HEK293T (cell line): ENCODE measurements at regions not wholly inside any gene's neighbourhood (a gene's known extent, or its start where the extent isn't known, plus 50 kb on each side); places are given as distances from the start of the nearest gene placed in this dataset.

Experiments
- CTCF ChIA-PET: fragments of 350-600 bp; formaldehyde crosslinking; extraction: SDS; loops from one replicate; lab custom pipeline; 2021; ENCODE audit warnings: antibody characterized with exemption, inconsistent platforms; lab: Yijun Ruan, JAX
- POLR2A ChIA-PET: fragments of 350-600 bp; formaldehyde crosslinking; extraction: SDS; loops from one replicate; lab custom pipeline; 2020; ENCODE audit warnings: antibody characterized with exemption, inconsistent platforms; lab: Yijun Ruan, JAX
- DNase-seq: peaks from one replicate; pipeline ENCODE4 v3.0.0; 2012; ENCODE audit warnings: mixed read lengths; ENCODE audit errors: extremely low spot score
- ARNT ChIP-seq: fragments of 450-650 bp; IDR thresholded peaks from 2 replicates; pipeline ENCODE4 v1.6.1; 2017; ENCODE audit warnings: mild to moderate bottlenecking
- BHLHE40 ChIP-seq: fragments of 450-650 bp; IDR thresholded peaks from 2 replicates; pipeline ENCODE4 v1.6.1; 2016; ENCODE audit warnings: mild to moderate bottlenecking, moderate library complexity, borderline replicate concordance
- CTBP1 ChIP-seq: fragments of 450-650 bp; IDR thresholded peaks from 2 replicates; pipeline ENCODE4 v1.6.1; 2016; ENCODE audit warnings: borderline replicate concordance
- ELF4 ChIP-seq: fragments of 450-650 bp; IDR thresholded peaks from 2 replicates; pipeline ENCODE4 v1.6.1; 2017; ENCODE audit warnings: antibody characterized with exemption
- FOXA1 ChIP-seq: fragments of 450-650 bp; IDR thresholded peaks from 2 replicates; pipeline ENCODE4 v1.6.1; 2016; ENCODE audit warnings: mild to moderate bottlenecking
- FOXK2 ChIP-seq: fragments of 450-650 bp; IDR thresholded peaks from 2 replicates; pipeline ENCODE4 v1.6.1; 2016; ENCODE audit warnings: mild to moderate bottlenecking
- FOXM1 ChIP-seq: fragments of 450-650 bp; IDR thresholded peaks from 2 replicates; pipeline ENCODE4 v1.6.1; 2017; ENCODE audit warnings: mild to moderate bottlenecking, borderline replicate concordance
- HDGF ChIP-seq: fragments of 450-650 bp; IDR thresholded peaks from 2 replicates; pipeline ENCODE4 v1.6.1; 2017; ENCODE audit warnings: antibody characterized with exemption, borderline replicate concordance
- L3MBTL2 ChIP-seq: fragments of 450-650 bp; conservative IDR thresholded peaks from 2 replicates; pipeline ENCODE4 v1.6.1; 2016; ENCODE audit warnings: mild to moderate bottlenecking
- LEF1 ChIP-seq: fragments of 450-650 bp; IDR thresholded peaks from 2 replicates; pipeline ENCODE4 v1.6.1; 2017; ENCODE audit warnings: mild to moderate bottlenecking, borderline replicate concordance
- NFRKB ChIP-seq: fragments of 450-650 bp; IDR thresholded peaks from 2 replicates; pipeline ENCODE4 v1.6.1; 2016; ENCODE audit warnings: mild to moderate bottlenecking, moderate library complexity
- PKNOX1 ChIP-seq: fragments of 450-650 bp; IDR thresholded peaks from 2 replicates; pipeline ENCODE4 v1.6.1; 2016
- SP1 ChIP-seq: fragments of 450-650 bp; IDR thresholded peaks from 2 replicates; pipeline ENCODE4 v1.6.1; 2017
- SUZ12 ChIP-seq: fragments of 450-650 bp; IDR thresholded peaks from 2 replicates; pipeline ENCODE4 v1.6.1; 2016; ENCODE audit warnings: mild to moderate bottlenecking
- TARDBP ChIP-seq: fragments of 450-650 bp; IDR thresholded peaks from 2 replicates; pipeline ENCODE4 v1.6.1; 2016
- ZNF384 ChIP-seq: fragments of 450-650 bp; IDR thresholded peaks from 2 replicates; pipeline ENCODE4 v1.6.1; 2016

DNA sequence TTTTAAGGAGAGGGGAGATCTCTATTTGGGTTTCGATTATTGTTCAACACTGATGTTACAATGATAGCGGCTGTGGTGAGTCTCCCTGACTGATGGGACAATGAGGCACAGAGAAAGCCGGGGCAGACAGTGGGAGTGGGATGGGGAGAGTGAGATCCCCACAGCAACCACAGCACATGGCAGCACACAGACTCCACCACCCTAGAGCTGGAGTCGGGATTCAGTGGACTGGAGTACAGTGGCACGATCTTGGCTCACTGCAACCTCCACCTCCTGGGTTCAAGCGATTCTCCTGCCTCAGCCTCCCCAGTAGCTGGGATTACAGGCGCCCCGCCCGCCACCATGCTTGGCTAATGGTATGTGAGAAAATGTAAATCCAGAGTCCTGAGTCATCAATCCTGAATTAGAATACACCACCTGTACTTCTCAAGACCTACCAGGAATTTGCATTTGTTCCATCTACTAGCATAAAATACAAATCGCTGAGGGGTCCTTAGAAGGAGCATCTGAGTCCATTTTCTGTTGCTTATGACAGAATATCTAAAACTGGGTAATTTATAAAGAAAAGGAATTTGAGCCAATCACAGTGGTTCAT, 125.8 kb downstream of the TOMM20 start:
- ChIA-PET POLR2A (no interaction called here), CTCF (no interaction called here)
- no peak for TF ChIP-seq LEF1
- TF ChIP-seq NFRKB, result no peak
- DNase-seq, result no peak

DNA sequence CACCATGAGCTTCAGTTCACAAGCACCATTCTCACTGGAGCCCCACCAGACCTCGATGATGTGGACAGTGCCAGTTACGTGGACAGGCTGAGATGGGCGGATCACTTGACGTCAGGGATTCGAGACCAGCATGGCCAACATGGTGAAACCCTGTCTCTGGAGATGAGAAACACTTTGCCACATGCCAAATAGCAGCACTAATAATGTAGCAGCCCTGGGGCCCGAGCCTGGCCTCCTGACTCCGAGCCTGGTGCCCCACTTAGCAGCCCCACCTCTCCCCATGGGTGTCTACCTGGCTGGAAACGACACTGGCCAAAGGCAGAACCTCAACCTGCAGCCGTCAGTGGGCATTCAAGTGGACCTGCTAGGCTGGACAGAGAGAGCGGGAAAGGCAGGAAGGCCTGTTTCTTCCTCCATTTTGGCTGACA, 129.1 kb downstream of the TOMM20 start:
- no peak for TF ChIP-seq L3MBTL2
- no peak for TF ChIP-seq CTBP1
- no peak for TF ChIP-seq SUZ12
- no peak for TF ChIP-seq ZNF384
- TF ChIP-seq PKNOX1, result no peak
- no peak for TF ChIP-seq FOXK2
- no peak for TF ChIP-seq FOXA1
- TF ChIP-seq HDGF, result no peak
- CTCF ChIA-PET, result no interaction called here
- no peak for DNase-seq
- POLR2A ChIA-PET, result no interaction called here

DNA sequence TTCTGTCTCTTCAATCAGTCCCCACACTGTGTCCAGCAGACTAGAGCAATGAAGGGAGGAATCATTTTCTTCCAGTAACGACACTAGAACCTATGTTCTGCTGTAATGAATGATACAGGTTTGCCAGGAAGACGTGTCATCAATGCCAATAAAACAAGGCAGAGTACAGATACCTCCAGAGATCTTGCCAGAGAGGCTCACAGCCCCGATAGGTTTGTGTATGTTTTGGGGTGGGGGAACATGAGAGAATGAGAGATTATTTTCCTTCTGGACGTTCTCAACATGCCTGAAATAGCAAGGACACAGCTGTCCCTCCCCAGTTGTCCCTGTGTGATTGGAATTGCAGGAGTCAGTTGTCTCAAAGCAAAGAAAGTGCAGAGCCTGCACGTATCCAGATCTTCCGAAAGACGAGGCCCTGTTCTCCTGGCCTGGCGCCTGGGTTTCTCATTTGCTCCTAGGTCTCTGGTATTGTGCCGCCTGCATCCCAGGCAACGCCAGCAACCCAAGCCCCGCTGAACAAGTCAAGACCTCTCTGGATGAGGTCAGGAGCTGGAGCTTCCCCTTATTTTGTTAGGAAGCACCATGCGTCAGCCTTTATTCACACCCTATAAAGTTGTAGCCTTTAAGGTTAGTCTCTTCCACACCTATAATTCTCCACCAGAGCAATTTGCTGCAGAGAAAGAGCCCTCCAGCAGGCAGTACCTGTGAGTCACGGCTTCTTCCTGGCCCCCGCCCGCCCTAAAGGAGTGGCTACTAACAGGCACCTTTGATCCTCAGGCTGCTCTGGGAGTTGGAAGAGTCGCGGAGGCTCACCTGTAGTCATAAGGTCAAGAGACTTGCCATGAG, 130.5 kb downstream of the TOMM20 start:
- POLR2A ChIA-PET, result interaction anchor here (0.8 kb wide), 1 partner anchor 41 kb away, joined by 3 read pairs; no protein-coding TSS in a partner anchor
- DNase-seq, result no peak
- TF ChIP-seq HDGF (no peak), BHLHE40 (no peak), SP1 (no peak), FOXA1 (no peak), ARNT (no peak), L3MBTL2 (no peak), CTBP1 (no peak), PKNOX1 (no peak), NFRKB (no peak), LEF1 (no peak), ZNF384 (no peak), ELF4 (no peak), FOXK2 (no peak), SUZ12 (no peak), TARDBP (no peak)

GRCh38 chr1:234997201-234997895, 131.3 kb downstream of the TOMM20 start:
- TF ChIP-seq ARNT (no peak), FOXK2 (no peak), HDGF (no peak), PKNOX1 (no peak), SP1 (no peak), L3MBTL2 (no peak), SUZ12 (no peak), CTBP1 (no peak), BHLHE40 (no peak), FOXA1 (no peak), ZNF384 (no peak), LEF1 (no peak), FOXM1 (no peak), TARDBP (no peak)
- no peak for DNase-seq
- POLR2A ChIA-PET, result no interaction called here
- CTCF ChIA-PET, result no interaction called here

More for the DNA sequence above, 130.5 kb downstream of the TOMM20 start:
- CTCF ChIA-PET, result no interaction called here

DNA sequence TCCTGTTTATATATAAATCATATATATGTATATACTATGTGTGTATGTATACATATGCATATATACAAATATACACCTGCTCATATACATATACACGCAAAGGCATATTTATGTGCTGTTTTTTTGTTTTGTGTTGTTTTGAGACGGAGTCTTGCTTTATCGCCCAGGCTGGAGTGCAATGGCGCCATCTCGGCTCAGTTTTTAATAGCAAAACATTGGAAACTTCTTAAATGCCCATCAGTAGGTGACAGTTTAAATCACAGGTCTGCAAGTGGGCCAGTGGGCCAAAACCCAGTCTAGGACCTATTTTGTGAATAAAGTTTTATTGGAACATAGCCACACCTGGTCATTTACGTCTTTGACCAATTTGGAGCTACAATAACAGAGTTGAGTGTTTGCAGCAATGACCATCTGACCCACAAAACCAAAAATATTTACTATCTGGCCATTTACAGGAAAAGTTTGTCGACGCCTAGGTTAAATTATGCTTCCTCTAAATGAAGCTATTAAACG, 132.3 kb downstream of the TOMM20 start:
- no peak for DNase-seq
- ChIA-PET POLR2A (no interaction called here), CTCF (no interaction called here)
- no peak for TF ChIP-seq BHLHE40
- TF ChIP-seq TARDBP, result no peak
- TF ChIP-seq FOXA1, result no peak
- no peak for TF ChIP-seq SP1
- TF ChIP-seq ELF4, result no peak
- no peak for TF ChIP-seq NFRKB
- TF ChIP-seq ZNF384, result no peak
- no peak for TF ChIP-seq L3MBTL2
- no peak for TF ChIP-seq SUZ12
